Endothelial cell of umbilical vein (primary cell): ENCODE measurements at regions not wholly inside any gene's neighbourhood (a gene's known extent, or its start where the extent isn't known, plus 50 kb on each side); places are given as distances from the start of the nearest gene placed in this dataset.

Source experiments
- BruUV-seq: library from RNA; stranded (reverse); fragments of 400-500 nt; replicated peaks from 2 replicates; lab custom pipeline; 2021; lab: Mats Ljungman, UMichigan
- CTCF ChIA-PET: fragments of 300-600, 350-600 bp; sonication (Branson Sonifier 250); formaldehyde crosslinking; loops from one replicate; lab custom pipeline; 2021; ENCODE audit warnings: antibody characterized with exemption, inconsistent platforms; lab: Charles Lee
- POLR2A ChIA-PET: fragments of 300-600, 350-600 bp; sonication (Branson Sonifier 250); formaldehyde crosslinking; loops from one replicate; lab custom pipeline; 2021; ENCODE audit warnings: antibody characterized with exemption, inconsistent platforms; lab: Charles Lee
- DNase-seq: peaks from one replicate; pipeline ENCODE4 v3.0.0-alpha.2; 2011; ENCODE audit warnings: low read depth, low spot score
- FAIRE-seq: peaks from 2 replicates; lab custom pipeline; 2011; peaks lifted over from hg19 to GRCh38; lab: Jason Lieb, UNC
- H2AFZ ChIP-seq: 2 replicates; pipeline ENCODE4 v1.6.0; 2012; ENCODE audit warnings: low read depth, low read length, control low read depth, inconsistent platforms
- H3K27ac ChIP-seq: 2 replicates; pipeline ENCODE4 v1.5.1; 2011; ENCODE audit warnings: low read depth, mild to moderate bottlenecking, control low read depth, low read length, moderate library complexity; ENCODE audit not compliant: insufficient read depth
- H3K27me3 ChIP-seq, 2 experiments: 2 replicates each; pipeline versions ENCODE4 v1.6.0 to v1.6.1; 2011; ENCODE audit warnings: low read length in 2 of 2, mixed read lengths in 1 of 2; ENCODE audit not compliant: control insufficient read depth in 2 of 2, insufficient read depth in 2 of 2
- H3K36me3 ChIP-seq, 2 experiments: 2 replicates in 1 of 2; 3 replicates in 1 of 2; pipeline ENCODE4 v1.5.1; 2011; ENCODE audit warnings: low read length in 2 of 2, mild to moderate bottlenecking in 1 of 2, moderate library complexity in 1 of 2; ENCODE audit not compliant: control insufficient read depth in 2 of 2, insufficient read depth in 2 of 2; ENCODE audit errors: extremely low read depth in 1 of 2
- H3K4me1 ChIP-seq: 3 replicates; pipeline ENCODE4 v1.5.1; 2011; ENCODE audit warnings: mild to moderate bottlenecking, low read length; ENCODE audit not compliant: control insufficient read depth, insufficient read depth; ENCODE audit errors: extremely low read depth
- H3K4me2 ChIP-seq: 2 replicates; pipeline ENCODE4 v1.6.1; 2011; ENCODE audit warnings: low read length, control low read depth, mixed read lengths; ENCODE audit not compliant: insufficient read depth
- H3K4me3 ChIP-seq, 3 experiments: fragments of 200-600 bp in 1 of 3; sonication (generic), shearing (Covaris generic) in 1 of 3; replicated peaks in 1 of 3; 2 replicates each; pipeline ENCODE4 v1.5.1; 2011 to 2016; ENCODE audit warnings: control low read depth in 3 of 3, low read length in 3 of 3, mild to moderate bottlenecking in 2 of 3, inconsistent platforms in 1 of 3, low read depth in 1 of 3, moderate library complexity in 1 of 3; ENCODE audit not compliant: insufficient read depth in 1 of 3
- H3K79me2 ChIP-seq: 2 replicates; pipeline ENCODE4 v1.6.0; 2012; ENCODE audit warnings: low read length, inconsistent platforms; ENCODE audit not compliant: control insufficient read depth, insufficient read depth
- H3K9ac ChIP-seq: replicated peaks from 2 replicates; pipeline ENCODE3; 2011; ENCODE audit warnings: low read length, control low read depth; ENCODE audit not compliant: insufficient read depth; ENCODE audit errors: extremely low read depth
- H3K9me1 ChIP-seq: replicated peaks from 3 replicates; pipeline ENCODE4 v1.6.0; 2011; ENCODE audit warnings: mild to moderate bottlenecking, low read length; ENCODE audit not compliant: control insufficient read depth, insufficient read depth; ENCODE audit errors: extremely low read depth
- H3K9me3 ChIP-seq: replicated peaks from 2 replicates; pipeline ENCODE4 v1.5.1; 2012; ENCODE audit warnings: low read length, inconsistent platforms; ENCODE audit not compliant: control insufficient read depth, insufficient read depth
- H4K20me1 ChIP-seq: replicated peaks from 2 replicates; pipeline ENCODE3; 2011; ENCODE audit warnings: mild to moderate bottlenecking, low read length; ENCODE audit not compliant: control insufficient read depth, insufficient read depth; ENCODE audit errors: extremely low read depth
- EZH2 ChIP-seq: IDR thresholded peaks from 2 replicates; pipeline ENCODE4 v1.6.1; 2012; ENCODE audit warnings: borderline replicate concordance, low read depth, mild to moderate bottlenecking, moderate library complexity, low read length, inconsistent platforms; ENCODE audit not compliant: severe bottlenecking
- FOS ChIP-seq: IDR thresholded peaks from 2 replicates; pipeline ENCODE4 v1.6.1; 2011; ENCODE audit warnings: mild to moderate bottlenecking, low read length, moderate library complexity, borderline replicate concordance; ENCODE audit not compliant: insufficient read depth
- GATA2 ChIP-seq: IDR thresholded peaks from 2 replicates; pipeline ENCODE4 v1.7.0; 2011; ENCODE audit warnings: low read depth, mild to moderate bottlenecking, moderate library complexity, mixed read lengths, low read length; ENCODE audit not compliant: insufficient read length, insufficient read depth
- JUN ChIP-seq: IDR thresholded peaks from 2 replicates; pipeline ENCODE4 v1.6.1; 2011; ENCODE audit warnings: borderline replicate concordance, low read depth; ENCODE audit not compliant: insufficient read length, insufficient read depth
- MYC ChIP-seq: IDR thresholded peaks from one replicate; pipeline ENCODE4 v1.6.1; 2011; ENCODE audit warnings: mild to moderate bottlenecking, low read depth, low read length
- POLR2A ChIP-seq: IDR thresholded peaks from 2 replicates; pipeline ENCODE4 v1.6.1; 2012; ENCODE audit warnings: low read depth, mild to moderate bottlenecking, control low read depth, low read length
- POLR2AphosphoS5 ChIP-seq: IDR thresholded peaks from 2 replicates; pipeline ENCODE4 v1.6.1; 2012; ENCODE audit warnings: low read depth, mild to moderate bottlenecking, control low read depth, low read length, moderate library complexity; ENCODE audit not compliant: insufficient read depth
- dilution Hi-C: fragments of 300-500 bp; cut with MboI; formaldehyde crosslinking; loops from one replicate; pipeline ENCODE4 v1.15.0; 2019; ENCODE audit warnings: low sequenced_read_pairs; ENCODE audit not compliant: extremely low pct_ligation_motif_present
- intact Hi-C: fragments of 100-400 bp; cut with micrococcal nuclease; formaldehyde crosslinking; loops from one replicate; pipeline ENCODE4 v1.10.0; 2022
- TF ChIP-seq, protein P1 (sequence below), 2 donors: IDR thresholded peaks; 1 replicate in 1 of 2; 2 replicates in 1 of 2; pipeline ENCODE4 v1.5.1; 2011; ENCODE audit warnings: low read length in 2 of 2, mild to moderate bottlenecking in 2 of 2, moderate library complexity in 2 of 2, control low read depth in 1 of 2, inconsistent platforms in 1 of 2, low read depth in 1 of 2; ENCODE audit not compliant: insufficient read depth in 1 of 2; ENCODE audit errors: extremely low read depth in 1 of 2
- TF ChIP-seq, protein P2 (sequence below): IDR thresholded peaks from 2 replicates; pipeline ENCODE4 v1.6.1; 2011; ENCODE audit not compliant: insufficient read depth, insufficient read length

DNA sequence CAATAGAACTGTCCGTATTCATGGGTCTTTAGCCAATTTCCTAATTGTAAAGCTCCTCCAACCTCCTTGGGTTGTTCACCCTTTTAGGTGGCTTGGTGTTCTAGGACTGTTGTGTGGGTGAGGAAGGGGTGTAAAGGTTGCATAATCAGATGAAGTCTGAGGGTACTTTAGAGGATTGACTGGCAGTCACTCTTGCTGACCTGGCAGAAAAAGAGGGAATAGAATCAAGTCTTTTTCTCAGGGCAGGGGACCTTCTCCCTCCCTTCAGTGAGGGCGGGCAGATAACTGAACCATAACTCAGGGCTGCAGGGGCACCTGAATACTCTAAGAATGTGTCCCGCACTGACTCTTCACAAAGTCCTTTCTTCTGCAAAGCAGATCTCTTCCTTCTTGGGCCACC, 436.2 kb downstream of the CCDC91 start:
- H3K9ac ChIP-seq, result no peak overlapping the region
- DNase-seq, result no peak
- intact Hi-C loops, result no loop called here
- no peaks in the 10 kb centered on the region for H3K9me3 ChIP-seq
- H2AFZ ChIP-seq, result no peak overlapping the region
- H3K9me1 ChIP-seq, result no peaks in the 10 kb centered on the region
- no peaks in the 10 kb centered on the region for H4K20me1 ChIP-seq
- TF ChIP-seq POLR2A (no peak), GATA2 (no peak), FOS (no peak), JUN (no peak), POLR2AphosphoS5 (no peak), EZH2 (no peak), MYC (no peak)
- TF ChIP-seq, protein P1, sequence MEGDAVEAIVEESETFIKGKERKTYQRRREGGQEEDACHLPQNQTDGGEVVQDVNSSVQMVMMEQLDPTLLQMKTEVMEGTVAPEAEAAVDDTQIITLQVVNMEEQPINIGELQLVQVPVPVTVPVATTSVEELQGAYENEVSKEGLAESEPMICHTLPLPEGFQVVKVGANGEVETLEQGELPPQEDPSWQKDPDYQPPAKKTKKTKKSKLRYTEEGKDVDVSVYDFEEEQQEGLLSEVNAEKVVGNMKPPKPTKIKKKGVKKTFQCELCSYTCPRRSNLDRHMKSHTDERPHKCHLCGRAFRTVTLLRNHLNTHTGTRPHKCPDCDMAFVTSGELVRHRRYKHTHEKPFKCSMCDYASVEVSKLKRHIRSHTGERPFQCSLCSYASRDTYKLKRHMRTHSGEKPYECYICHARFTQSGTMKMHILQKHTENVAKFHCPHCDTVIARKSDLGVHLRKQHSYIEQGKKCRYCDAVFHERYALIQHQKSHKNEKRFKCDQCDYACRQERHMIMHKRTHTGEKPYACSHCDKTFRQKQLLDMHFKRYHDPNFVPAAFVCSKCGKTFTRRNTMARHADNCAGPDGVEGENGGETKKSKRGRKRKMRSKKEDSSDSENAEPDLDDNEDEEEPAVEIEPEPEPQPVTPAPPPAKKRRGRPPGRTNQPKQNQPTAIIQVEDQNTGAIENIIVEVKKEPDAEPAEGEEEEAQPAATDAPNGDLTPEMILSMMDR (IDR thresholded peaks at IDR 0.05; ENCODE audit: extremely low read depth in 1 of 2, insufficient read depth in 1 of 2, low read depth in 1 of 2, low read length in 2 of 2), result no peak
- TF ChIP-seq, protein P2, sequence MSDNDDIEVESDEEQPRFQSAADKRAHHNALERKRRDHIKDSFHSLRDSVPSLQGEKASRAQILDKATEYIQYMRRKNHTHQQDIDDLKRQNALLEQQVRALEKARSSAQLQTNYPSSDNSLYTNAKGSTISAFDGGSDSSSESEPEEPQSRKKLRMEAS, result no peak
- BruUV-seq, result no TSS peak
- no peaks in the 10 kb centered on the region for H3K36me3 ChIP-seq
- dilution Hi-C loops, result no loop called here
- ChIA-PET CTCF (no interaction called here), POLR2A (no interaction called here)
- no peak overlapping the region for H3K4me3 ChIP-seq
- no peak for FAIRE-seq
- H3K4me2 ChIP-seq, result no peak overlapping the region
- peaks cover 0 to 6% of the 10 kb centered on the region in 2 experiments for H3K27me3 ChIP-seq
- no peak overlapping the region for H3K27ac ChIP-seq
- H3K4me1 ChIP-seq, result no peaks in the 10 kb centered on the region
- H3K79me2 ChIP-seq, result no peaks in the 10 kb centered on the region
